Cardiac septum (tissue), 1 donor: ENCODE measurements at regions not wholly inside any gene's neighbourhood (a gene's known extent, or its start where the extent isn't known, plus 50 kb on each side); places are given as distances from the start of the nearest gene placed in this dataset.

ENCODE experiments used
- DNase-seq: peaks from one replicate; pipeline ENCODE4 v3.0.0-alpha.2; 2020; ENCODE audit warnings: low spot score
- intact Hi-C: fragments of 100-400 bp; cut with DNase I; formaldehyde crosslinking; loops from one replicate; pipeline ENCODE4 v1.14.0; 2022
- donor health status: DM: no; HTN: no; CAD: no.

- DNase-seq: no peak
- intact Hi-C loops: no loop called here
Observed at GRCh38 chr3:120544361-120544760, 51.8 kb upstream of the NDUFB4 start.

DNA sequence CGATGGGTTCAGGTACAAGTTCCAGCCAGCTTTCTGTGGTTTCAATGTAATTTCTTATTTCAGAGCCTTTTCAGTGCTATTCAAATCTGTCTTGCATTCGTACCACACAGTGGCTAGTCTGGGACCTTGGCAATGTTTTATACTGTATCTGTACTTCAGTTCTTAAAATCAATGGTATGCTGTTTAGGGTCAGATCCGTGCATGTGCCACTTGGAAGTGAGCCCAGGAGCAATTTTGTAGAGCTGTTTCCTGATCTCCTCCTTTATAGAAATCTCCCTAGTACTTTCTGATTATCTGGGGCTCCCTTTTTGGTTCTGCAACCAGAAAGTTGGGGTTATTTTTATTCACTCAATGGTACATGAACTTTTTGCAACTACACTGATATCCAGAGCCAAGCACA is 59.5 kb upstream of the NDUFB4 start:
- DNase-seq: no peak
- intact Hi-C loops: no loop called here

- intact Hi-C loops: no loop called here
- DNase-seq: no peak
Observed at GRCh38 chr3:120532969-120533368, 63.2 kb upstream of the NDUFB4 start.

DNA sequence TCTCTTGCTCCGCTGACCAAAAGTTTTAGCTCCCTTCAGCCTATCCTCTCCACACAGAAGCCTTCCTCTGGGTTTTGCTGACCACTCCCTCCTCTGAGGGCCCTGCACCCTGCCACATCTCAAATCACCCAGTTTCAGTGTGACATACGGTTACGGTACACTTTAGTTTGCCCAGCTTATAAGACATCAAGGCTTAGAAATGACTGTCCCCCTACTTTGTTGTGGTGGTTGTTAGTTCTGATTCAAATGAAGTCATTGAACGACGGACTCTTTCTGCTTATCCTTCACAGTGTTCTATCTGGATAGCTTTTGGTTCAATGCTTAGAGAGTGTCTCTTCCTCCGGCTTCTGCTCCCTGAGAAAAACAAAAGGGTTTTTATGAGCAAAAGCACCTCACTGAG is 68.0 kb upstream of the NDUFB4 start:
- DNase-seq: no peak
- intact Hi-C loops: no loop called here

- no peak for DNase-seq
- intact Hi-C loops: no loop called here
Observed at GRCh38 chr3:120526011-120526870, 69.9 kb upstream of the NDUFB4 start.

DNA sequence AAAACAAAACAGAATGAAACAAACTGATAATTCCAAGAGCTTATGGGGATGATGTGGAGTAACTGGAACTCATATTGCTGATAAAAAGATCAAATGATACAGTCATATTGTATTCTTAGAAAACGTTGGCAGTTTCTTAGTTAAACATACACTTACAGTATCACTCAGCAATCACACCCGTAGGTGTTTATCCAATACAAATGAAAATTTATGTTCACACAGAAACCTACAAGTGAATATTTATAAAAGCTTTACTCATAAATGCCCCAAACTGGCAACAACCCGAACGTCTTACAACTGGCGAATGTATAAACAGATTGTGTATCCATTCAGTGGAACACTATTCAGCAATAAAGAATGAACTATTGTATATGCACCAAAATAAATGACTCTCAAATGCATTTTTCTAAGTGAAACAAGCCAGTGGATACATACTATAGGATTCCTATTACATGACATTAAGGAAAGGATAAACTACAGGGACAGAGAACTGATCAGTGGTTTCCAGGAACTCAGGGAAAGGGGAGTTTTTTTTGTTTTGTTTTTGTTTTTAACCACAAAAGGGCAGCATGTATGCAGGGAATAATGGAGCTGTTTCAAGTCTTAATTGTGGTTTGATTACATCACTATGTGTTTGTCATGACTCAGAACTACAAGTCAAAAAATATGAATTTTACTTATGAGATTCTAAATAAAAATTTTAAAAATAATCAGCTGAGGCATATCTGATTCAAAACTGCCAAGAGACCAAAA is 71.8 kb upstream of the NDUFB4 start:
- no peak for DNase-seq
- intact Hi-C loops: no loop called here

DNA sequence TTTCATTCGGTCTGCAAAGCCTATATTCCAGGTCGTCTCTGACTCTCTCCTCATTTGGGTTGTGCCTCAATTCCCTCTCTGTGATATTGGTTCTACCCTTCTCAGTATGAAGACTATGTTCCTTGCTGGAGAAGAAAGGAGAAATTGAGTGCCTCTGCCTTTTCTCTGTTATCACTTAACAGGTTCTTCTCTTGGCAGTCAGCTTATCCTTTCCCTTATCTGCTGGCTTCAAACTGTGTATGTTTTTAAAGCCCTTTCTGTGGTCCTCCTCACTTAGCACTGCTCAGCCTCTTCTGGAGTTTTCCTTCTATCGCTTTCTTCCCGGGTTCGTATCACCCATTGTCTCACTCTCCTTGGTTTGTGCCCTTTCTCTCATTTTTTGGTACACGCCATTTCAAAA is 65.3 kb upstream of the FSTL1 start:
- no peak for DNase-seq
- intact Hi-C loops: no loop called here

- no peak for DNase-seq
- intact Hi-C loops: no loop called here
Observed at GRCh38 chr3:120512655-120513054, 61.9 kb upstream of the FSTL1 start.

DNA sequence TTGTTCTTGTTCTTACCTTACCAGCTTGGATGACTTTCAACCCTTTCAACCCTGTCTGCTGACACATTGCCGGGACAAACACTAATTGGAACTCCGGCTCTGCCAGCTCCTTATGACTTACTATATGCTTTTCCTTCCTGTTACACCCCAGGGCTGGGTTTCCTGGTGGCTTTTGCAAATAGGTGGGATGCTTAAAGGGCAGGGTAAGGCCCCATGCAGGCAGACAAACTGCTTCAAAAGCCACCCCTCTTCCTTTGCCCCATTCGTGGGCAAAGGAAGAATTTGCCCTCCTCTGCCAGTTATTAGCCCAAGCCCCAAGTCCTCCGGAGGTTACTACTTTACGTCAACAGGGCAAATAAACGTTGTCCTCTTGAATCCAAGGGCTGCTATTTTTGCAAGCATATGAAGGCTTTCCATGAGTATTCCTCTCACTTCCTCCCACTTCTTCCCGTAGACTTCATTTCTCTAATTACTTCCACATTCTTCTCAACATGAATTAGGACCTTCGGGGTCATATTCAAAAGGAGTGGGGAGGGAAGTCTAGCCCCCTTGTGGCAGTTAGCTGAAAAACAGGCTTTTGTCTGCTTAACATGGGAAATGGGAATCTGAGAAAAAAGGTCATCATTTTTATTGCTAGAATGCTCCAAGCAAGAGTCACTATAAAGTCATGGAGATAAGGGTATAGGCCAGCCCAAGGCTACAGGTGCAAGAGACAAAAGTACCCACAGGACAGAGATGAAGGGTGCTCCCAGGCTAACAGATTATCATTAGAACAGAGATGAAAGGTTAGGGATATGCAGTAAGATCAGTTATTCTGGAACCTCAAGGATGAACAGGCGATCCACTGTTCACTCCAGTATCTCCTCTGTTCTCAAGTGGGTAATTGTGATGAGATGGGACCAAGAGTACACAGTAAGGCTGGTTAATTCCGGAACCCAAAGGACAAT is 56.3 kb upstream of the FSTL1 start:
- DNase-seq: no peak
- intact Hi-C loops: loop anchor here (2.0 to 5.0 kb wide), 4 partner anchors 35 to 158 kb away; partner anchors contain the start of gene LRRC58

- DNase-seq: no peak
- intact Hi-C loops: loop anchor here (2.0 to 5.0 kb wide), 4 partner anchors 34 to 157 kb away; partner anchors contain the start of gene LRRC58
Observed at GRCh38 chr3:120506076-120506827, 55.5 kb upstream of the FSTL1 start.

- intact Hi-C loops: no loop called here
- DNase-seq: no peak
Observed at GRCh38 chr3:120503727-120504616, 53.2 kb upstream of the FSTL1 start.

GRCh38 chr3:120502116-120502515 is 51.3 kb upstream of the FSTL1 start:
- intact Hi-C loops: no loop called here

More at GRCh38 chr3:120502116-120502515, 51.3 kb upstream of the FSTL1 start:
- no peak for DNase-seq
